ENCODE measurements at regions not wholly inside any gene's neighbourhood (a gene's known extent, or its start where the extent isn't known, plus 50 kb on each side); places are given as distances from the start of the nearest gene placed in this dataset.

DNA sequence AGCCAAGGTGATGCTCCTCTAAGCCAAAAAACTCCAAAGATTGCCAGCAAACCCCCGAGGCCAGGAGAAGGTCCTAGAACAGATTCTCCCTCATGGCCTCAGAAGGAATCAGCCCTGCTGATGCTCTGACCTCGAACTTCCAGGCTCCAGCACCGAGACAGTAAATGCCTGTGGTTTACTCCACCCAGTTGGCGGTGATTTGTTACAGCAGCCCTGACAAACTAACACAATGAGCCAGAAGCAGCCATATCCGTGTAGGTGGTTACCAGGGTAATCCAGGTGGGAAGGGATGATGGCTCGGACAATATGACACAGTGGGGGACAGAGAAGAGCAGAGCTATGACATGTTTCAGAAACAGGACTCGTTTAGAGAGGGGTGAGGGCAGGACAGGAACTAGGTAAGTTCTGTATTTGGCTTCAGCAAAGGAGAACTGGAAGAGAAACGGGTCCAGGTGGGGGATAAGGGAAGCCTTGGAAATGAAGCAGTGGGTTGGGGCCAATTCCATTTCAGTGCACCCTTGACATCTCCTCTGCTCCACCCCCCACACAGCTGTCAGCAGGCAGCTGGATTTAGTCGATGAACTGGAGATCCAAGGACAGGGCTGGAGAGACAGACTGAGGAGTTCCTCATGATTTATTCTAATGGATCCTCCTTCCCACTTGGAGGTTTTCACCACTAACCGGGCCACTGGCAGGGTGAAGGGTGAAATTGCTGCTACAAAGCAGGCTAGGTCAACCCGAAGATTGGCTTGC lies 179.7 kb upstream of the SH3BP4 start:
- no peaks in the 10 kb centered on the region for H3K4me1 ChIP-seq (ENCODE audit: insufficient read depth, low read length)
- no peaks in the 10 kb centered on the region for H3K36me3 ChIP-seq (ENCODE audit: insufficient read depth, low read length)
- no peak overlapping the region for H3K27ac ChIP-seq (ENCODE audit: low read depth, low read length)
- H3K27me3 ChIP-seq (ENCODE audit: control insufficient read depth in 1 of 2, insufficient read depth in 2 of 2, low read length in 2 of 2) = no peaks in the 10 kb centered on the region
- no peak overlapping the region for H3K9ac ChIP-seq (ENCODE audit: low read length)
- H3K4me3 ChIP-seq (ENCODE audit: low read depth in 1 of 2, low read length in 2 of 2) = no peak overlapping the region
- no peaks in the 10 kb centered on the region for H3K9me3 ChIP-seq (ENCODE audit: low read length)

DNA sequence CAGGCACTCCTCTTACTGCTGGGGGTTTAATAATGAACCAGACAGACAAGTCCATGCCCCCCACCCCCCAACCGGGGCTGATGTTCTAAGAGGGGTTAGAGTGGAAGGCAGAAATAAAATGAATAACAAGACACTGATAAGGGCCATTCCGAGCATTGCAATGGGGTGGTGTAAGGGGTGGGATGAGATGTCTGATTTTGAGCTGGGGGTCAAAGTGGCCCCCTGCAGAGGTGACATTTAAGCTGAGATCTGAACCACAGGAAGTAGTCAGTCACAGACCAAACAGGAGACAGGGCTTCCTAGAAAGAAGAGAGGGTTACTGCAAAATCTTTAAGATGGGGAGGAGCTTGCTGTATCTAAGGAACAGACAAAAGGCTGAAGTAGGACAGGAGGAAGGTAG lies 180.6 kb upstream of the SH3BP4 start:
- H3K9me3 ChIP-seq (ENCODE audit: low read length) = no peaks in the 10 kb centered on the region
- H3K27ac ChIP-seq (ENCODE audit: low read depth, low read length) = no peak overlapping the region
- no peak overlapping the region for H3K4me3 ChIP-seq (ENCODE audit: low read depth in 1 of 2, low read length in 2 of 2)
- H3K27me3 ChIP-seq (ENCODE audit: control insufficient read depth in 1 of 2, insufficient read depth in 2 of 2, low read length in 2 of 2) = no peaks in the 10 kb centered on the region
- no peaks in the 10 kb centered on the region for H3K4me1 ChIP-seq (ENCODE audit: insufficient read depth, low read length)
- H3K36me3 ChIP-seq (ENCODE audit: insufficient read depth, low read length) = no peaks in the 10 kb centered on the region
- no peak overlapping the region for H3K9ac ChIP-seq (ENCODE audit: low read length)

DNA sequence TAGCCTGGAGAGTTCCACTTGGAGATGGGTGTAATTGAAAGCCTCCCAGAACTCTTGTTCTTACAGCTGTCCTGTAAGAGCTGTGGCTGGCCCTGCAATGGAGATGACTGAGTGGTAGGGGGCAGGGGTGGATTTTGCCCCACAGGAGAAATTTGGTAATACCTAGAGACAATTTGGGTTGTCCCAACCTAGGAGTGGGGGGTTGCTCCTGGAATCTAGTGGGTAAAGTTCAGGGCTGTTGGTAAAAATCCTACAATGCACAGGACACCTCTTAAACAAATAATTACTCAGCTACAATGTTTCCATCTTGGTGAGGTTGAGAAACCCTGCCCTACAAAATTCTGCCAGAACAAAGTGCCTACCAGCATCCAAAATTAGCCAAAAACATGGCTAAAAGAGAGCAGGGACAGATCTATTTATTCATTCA lies 181.1 kb upstream of the SH3BP4 start:
- Histone ChIP-seq H3K27me3 (ENCODE audit: control insufficient read depth in 1 of 2, insufficient read depth in 2 of 2, low read length in 2 of 2) (no peaks in the 10 kb centered on the region), H3K27ac (ENCODE audit: low read depth, low read length) (no peak overlapping the region), H3K36me3 (ENCODE audit: insufficient read depth, low read length) (no peaks in the 10 kb centered on the region), H3K4me1 (ENCODE audit: insufficient read depth, low read length) (no peaks in the 10 kb centered on the region), H3K9ac (ENCODE audit: low read length) (no peak overlapping the region), H3K4me3 (ENCODE audit: low read depth in 1 of 2, low read length in 2 of 2) (no peak overlapping the region), H3K9me3 (ENCODE audit: low read length) (no peaks in the 10 kb centered on the region)

GRCh38 chr2:234770031-234770506 lies 181.7 kb upstream of the SH3BP4 start:
- Histone ChIP-seq H3K9ac (ENCODE audit: low read length) (no peak overlapping the region), H3K4me3 (ENCODE audit: low read depth in 1 of 2, low read length in 2 of 2) (no peak overlapping the region), H3K27ac (ENCODE audit: low read depth, low read length) (no peak overlapping the region), H3K9me3 (ENCODE audit: low read length) (no peaks in the 10 kb centered on the region), H3K4me1 (ENCODE audit: insufficient read depth, low read length) (no peaks in the 10 kb centered on the region), H3K36me3 (ENCODE audit: insufficient read depth, low read length) (no peaks in the 10 kb centered on the region), H3K27me3 (ENCODE audit: control insufficient read depth in 1 of 2, insufficient read depth in 2 of 2, low read length in 2 of 2) (no peaks in the 10 kb centered on the region)

GRCh38 chr2:234768608-234769196 lies 183.1 kb upstream of the SH3BP4 start:
- Histone ChIP-seq H3K36me3 (ENCODE audit: insufficient read depth, low read length) (no peaks in the 10 kb centered on the region), H3K9me3 (ENCODE audit: low read length) (no peaks in the 10 kb centered on the region), H3K27me3 (ENCODE audit: control insufficient read depth in 1 of 2, insufficient read depth in 2 of 2, low read length in 2 of 2) (no peaks in the 10 kb centered on the region), H3K9ac (ENCODE audit: low read length) (no peak overlapping the region), H3K4me3 (ENCODE audit: low read depth in 1 of 2, low read length in 2 of 2) (no peak overlapping the region), H3K27ac (ENCODE audit: low read depth, low read length) (no peak overlapping the region), H3K4me1 (ENCODE audit: insufficient read depth, low read length) (no peaks in the 10 kb centered on the region)

GRCh38 chr2:234765279-234765678 lies 186.5 kb upstream of the SH3BP4 start:
- Histone ChIP-seq H3K9me3 (ENCODE audit: low read length) (no peaks in the 10 kb centered on the region), H3K36me3 (ENCODE audit: insufficient read depth, low read length) (no peaks in the 10 kb centered on the region), H3K9ac (ENCODE audit: low read length) (no peak overlapping the region), H3K4me1 (ENCODE audit: insufficient read depth, low read length) (no peaks in the 10 kb centered on the region), H3K27ac (ENCODE audit: low read depth, low read length) (no peak overlapping the region), H3K4me3 (ENCODE audit: low read depth in 1 of 2, low read length in 2 of 2) (no peak overlapping the region), H3K27me3 (ENCODE audit: control insufficient read depth in 1 of 2, insufficient read depth in 2 of 2, low read length in 2 of 2) (no peaks in the 10 kb centered on the region)

DNA sequence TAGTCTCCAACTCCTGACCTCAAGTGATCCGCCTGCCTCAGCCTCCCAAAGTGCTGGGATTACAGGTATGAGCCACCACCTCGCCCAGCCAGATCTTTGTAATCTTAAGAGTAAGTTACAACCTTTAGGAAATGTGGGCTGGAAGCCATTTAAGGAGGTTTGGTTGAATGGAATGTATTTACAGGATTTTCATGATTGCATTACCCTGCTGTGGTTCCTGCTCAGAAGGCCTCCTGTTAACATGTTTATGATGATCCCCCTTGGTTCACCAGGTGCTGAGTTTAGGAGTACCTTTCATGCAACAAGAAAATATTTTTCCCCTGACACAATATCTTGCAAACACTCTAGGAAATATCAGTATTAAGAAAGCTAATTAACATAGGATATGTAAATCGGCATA lies 187.4 kb upstream of the SH3BP4 start:
- Histone ChIP-seq H3K27ac (ENCODE audit: low read depth, low read length) (no peak overlapping the region), H3K27me3 (ENCODE audit: control insufficient read depth in 1 of 2, insufficient read depth in 2 of 2, low read length in 2 of 2) (no peaks in the 10 kb centered on the region), H3K9ac (ENCODE audit: low read length) (no peak overlapping the region), H3K4me1 (ENCODE audit: insufficient read depth, low read length) (no peaks in the 10 kb centered on the region), H3K4me3 (ENCODE audit: low read depth in 1 of 2, low read length in 2 of 2) (no peak overlapping the region), H3K36me3 (ENCODE audit: insufficient read depth, low read length) (no peaks in the 10 kb centered on the region), H3K9me3 (ENCODE audit: low read length) (no peaks in the 10 kb centered on the region)

- Histone ChIP-seq H3K36me3 (ENCODE audit: insufficient read depth, low read length) (no peaks in the 10 kb centered on the region), H3K4me1 (ENCODE audit: insufficient read depth, low read length) (no peaks in the 10 kb centered on the region), H3K27ac (ENCODE audit: low read depth, low read length) (no peak overlapping the region), H3K9me3 (ENCODE audit: low read length) (no peaks in the 10 kb centered on the region), H3K4me3 (ENCODE audit: low read depth in 1 of 2, low read length in 2 of 2) (no peak overlapping the region), H3K27me3 (ENCODE audit: control insufficient read depth in 1 of 2, insufficient read depth in 2 of 2, low read length in 2 of 2) (no peaks in the 10 kb centered on the region), H3K9ac (ENCODE audit: low read length) (no peak overlapping the region)
Measured at GRCh38 chr2:234763002-234763873, 188.6 kb upstream of the SH3BP4 start.

GRCh38 chr2:234761910-234762309 lies 189.9 kb upstream of the SH3BP4 start:
- Histone ChIP-seq H3K4me1 (ENCODE audit: insufficient read depth, low read length) (no peaks in the 10 kb centered on the region), H3K27me3 (ENCODE audit: control insufficient read depth in 1 of 2, insufficient read depth in 2 of 2, low read length in 2 of 2) (no peaks in the 10 kb centered on the region), H3K27ac (ENCODE audit: low read depth, low read length) (no peak overlapping the region), H3K36me3 (ENCODE audit: insufficient read depth, low read length) (no peaks in the 10 kb centered on the region), H3K9ac (ENCODE audit: low read length) (no peak overlapping the region), H3K9me3 (ENCODE audit: low read length) (no peaks in the 10 kb centered on the region), H3K4me3 (ENCODE audit: low read depth in 1 of 2, low read length in 2 of 2) (no peak overlapping the region)

- no peak overlapping the region for H3K9ac ChIP-seq (ENCODE audit: low read length)
Measured at GRCh38 chr2:234754126-234754525, 197.7 kb upstream of the SH3BP4 start.

GRCh38 chr2:234753701-234754100 lies 198.1 kb upstream of the SH3BP4 start:
- Histone ChIP-seq H3K27me3 (ENCODE audit: control insufficient read depth in 1 of 2, insufficient read depth in 2 of 2, low read length in 2 of 2) (no peaks in the 10 kb centered on the region), H3K4me1 (ENCODE audit: insufficient read depth, low read length) (no peaks in the 10 kb centered on the region), H3K9me3 (ENCODE audit: low read length) (no peaks in the 10 kb centered on the region), H3K4me3 (ENCODE audit: low read depth in 1 of 2, low read length in 2 of 2) (no peak overlapping the region), H3K9ac (ENCODE audit: low read length) (no peak overlapping the region), H3K36me3 (ENCODE audit: insufficient read depth, low read length) (no peaks in the 10 kb centered on the region), H3K27ac (ENCODE audit: low read depth, low read length) (no peak overlapping the region)

More at GRCh38 chr2:234754126-234754525, 197.7 kb upstream of the SH3BP4 start:
- H3K27ac ChIP-seq (ENCODE audit: low read depth, low read length) = no peak overlapping the region
- no peaks in the 10 kb centered on the region for H3K4me1 ChIP-seq (ENCODE audit: insufficient read depth, low read length)
- no peaks in the 10 kb centered on the region for H3K9me3 ChIP-seq (ENCODE audit: low read length)
- H3K36me3 ChIP-seq (ENCODE audit: insufficient read depth, low read length) = no peaks in the 10 kb centered on the region
- no peak overlapping the region for H3K4me3 ChIP-seq (ENCODE audit: low read depth in 1 of 2, low read length in 2 of 2)
- no peaks in the 10 kb centered on the region for H3K27me3 ChIP-seq (ENCODE audit: control insufficient read depth in 1 of 2, insufficient read depth in 2 of 2, low read length in 2 of 2)
